ENCODE measurements at regions not wholly inside any gene's neighbourhood (a gene's known extent, or its start where the extent isn't known, plus 50 kb on each side); places are given as distances from the start of the nearest gene placed in this dataset.

DNA sequence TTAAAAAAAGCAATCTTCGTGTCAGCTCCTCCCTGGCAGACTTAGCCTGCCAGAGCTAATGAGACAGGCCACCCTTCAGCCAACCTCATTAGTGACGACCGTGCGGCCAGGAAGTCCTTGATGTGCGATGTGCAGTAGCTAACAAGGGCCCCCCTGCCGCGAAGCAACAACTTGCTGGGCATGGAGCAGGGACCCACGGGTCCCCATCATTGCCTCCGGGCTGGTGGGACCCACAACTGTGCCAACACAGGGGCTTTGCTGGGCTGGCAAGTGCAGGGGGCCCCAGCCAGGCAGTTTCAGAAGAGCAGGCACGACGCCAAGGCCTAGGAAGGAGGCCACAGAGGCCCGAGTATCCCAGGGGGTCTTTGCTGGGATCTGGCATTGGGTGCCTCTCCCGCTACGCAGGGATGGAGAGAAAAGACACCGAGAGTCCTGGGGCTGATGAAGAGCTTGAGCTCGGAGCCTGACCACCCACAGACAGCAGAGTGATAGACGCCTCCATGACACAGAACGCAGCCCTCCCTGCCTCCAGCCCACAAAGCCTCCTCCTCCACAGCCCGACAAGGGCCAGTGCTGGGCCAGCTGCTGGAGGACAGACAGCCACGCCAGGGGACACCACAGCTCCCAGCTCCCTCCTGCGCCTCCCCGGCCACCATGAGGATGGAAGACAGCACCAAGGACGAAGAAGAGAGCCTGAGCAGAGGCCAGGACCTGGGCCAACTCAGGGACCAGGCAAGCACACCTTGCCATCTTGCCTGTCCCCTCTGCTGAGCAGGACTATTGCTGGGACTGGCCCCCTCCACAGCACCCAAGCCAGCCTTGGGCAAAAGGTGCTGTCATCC lies 96.6 kb downstream of the YTHDF1 start:
- TF ChIP-seq, protein P1, sequence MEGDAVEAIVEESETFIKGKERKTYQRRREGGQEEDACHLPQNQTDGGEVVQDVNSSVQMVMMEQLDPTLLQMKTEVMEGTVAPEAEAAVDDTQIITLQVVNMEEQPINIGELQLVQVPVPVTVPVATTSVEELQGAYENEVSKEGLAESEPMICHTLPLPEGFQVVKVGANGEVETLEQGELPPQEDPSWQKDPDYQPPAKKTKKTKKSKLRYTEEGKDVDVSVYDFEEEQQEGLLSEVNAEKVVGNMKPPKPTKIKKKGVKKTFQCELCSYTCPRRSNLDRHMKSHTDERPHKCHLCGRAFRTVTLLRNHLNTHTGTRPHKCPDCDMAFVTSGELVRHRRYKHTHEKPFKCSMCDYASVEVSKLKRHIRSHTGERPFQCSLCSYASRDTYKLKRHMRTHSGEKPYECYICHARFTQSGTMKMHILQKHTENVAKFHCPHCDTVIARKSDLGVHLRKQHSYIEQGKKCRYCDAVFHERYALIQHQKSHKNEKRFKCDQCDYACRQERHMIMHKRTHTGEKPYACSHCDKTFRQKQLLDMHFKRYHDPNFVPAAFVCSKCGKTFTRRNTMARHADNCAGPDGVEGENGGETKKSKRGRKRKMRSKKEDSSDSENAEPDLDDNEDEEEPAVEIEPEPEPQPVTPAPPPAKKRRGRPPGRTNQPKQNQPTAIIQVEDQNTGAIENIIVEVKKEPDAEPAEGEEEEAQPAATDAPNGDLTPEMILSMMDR (conservative IDR thresholded peaks at IDR 0.05; ENCODE audit: low read depth, low read length), result no peak
- TF ChIP-seq EZH2 (IDR thresholded peaks at IDR 0.05; ENCODE audit: low read length, unreplicated experiment) (no peak), EZH2phosphoT487 (IDR thresholded peaks at IDR 0.05; ENCODE audit: borderline replicate concordance, low read length) (no peak)

All from PC-3 (cell line).